ENCODE measurements at regions not wholly inside any gene's neighbourhood (a gene's known extent, or its start where the extent isn't known, plus 50 kb on each side); places are given as distances from the start of the nearest gene placed in this dataset.

DNA sequence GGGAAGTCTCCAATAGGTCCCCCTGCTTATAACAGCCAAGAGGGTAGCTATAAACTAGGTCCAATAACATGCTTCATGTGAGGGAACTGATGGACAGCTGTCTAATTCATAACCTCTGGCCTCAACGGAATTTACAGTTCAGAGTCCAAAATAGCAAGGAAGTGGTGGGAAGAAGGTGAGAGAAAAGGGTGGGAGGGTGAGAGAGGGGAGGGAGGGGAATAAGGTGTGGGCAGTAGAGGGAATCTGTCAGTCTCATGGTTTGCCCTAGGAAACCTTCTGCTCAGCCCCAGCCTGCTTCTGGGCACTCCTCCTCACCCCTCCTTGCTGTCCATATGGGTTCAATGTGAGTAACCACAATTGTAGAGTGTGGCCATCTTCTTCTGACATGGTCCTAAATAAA lies 133.4 kb upstream of the ADO start:
- CTCF ChIA-PET, result no interaction called here
- H3K79me2 ChIP-seq (ENCODE audit: insufficient read depth), result no peaks in the 10 kb centered on the region
- H3K4me3 ChIP-seq (ENCODE audit: low read depth in 2 of 2, low read length in 1 of 2), result no peak overlapping the region
- H3K27ac ChIP-seq (ENCODE audit: low read depth in 2 of 2, low read length in 1 of 2), result no peak overlapping the region
- no peaks in the 10 kb centered on the region for H4K20me1 ChIP-seq (ENCODE audit: insufficient read depth)
- no peaks in the 10 kb centered on the region for H3K4me1 ChIP-seq (ENCODE audit: control insufficient read depth in 1 of 2, insufficient read depth in 2 of 2, low read depth in 1 of 2, low read length in 1 of 2)
- 0% methylated on average over 1 of the region's 1 CpG for WGBS (ENCODE audit: low lambda C conversion rate)
- no peaks in the 10 kb centered on the region for H3K36me3 ChIP-seq (replicated peaks in 1 of 2; ENCODE audit: control insufficient read depth in 1 of 2, insufficient read depth in 2 of 2, low read length in 1 of 2)
- H3K9me2 ChIP-seq, result no peaks in the 10 kb centered on the region
- H2AFZ ChIP-seq (ENCODE audit: low read depth), result no peak overlapping the region
- POLR2A ChIA-PET, result no interaction called here
- no peak for DNase-seq
- H3K9me3 ChIP-seq, result no peaks in the 10 kb centered on the region
- TF ChIP-seq RCOR1 (IDR thresholded peaks at IDR 0.05; ENCODE audit: low read length), result no peak
- no peak for TF ChIP-seq EP300 (IDR thresholded peaks at IDR 0.05; ENCODE audit: borderline replicate concordance in 1 of 2, low read depth in 1 of 2, low read length in 1 of 2)
- no peak for TF ChIP-seq TAF1 (IDR thresholded peaks at IDR 0.05; ENCODE audit: borderline replicate concordance, low read depth, low read length)
- H3K9ac ChIP-seq, result no peak overlapping the region
- no peaks in the 10 kb centered on the region; the same call in 1 of the 2 replicates for H3K27me3 ChIP-seq (ENCODE audit: insufficient read depth)
- no peaks in the 10 kb centered on the region for H3F3A ChIP-seq (replicated peaks; ENCODE audit: insufficient read depth)
- H3K4me2 ChIP-seq, result no peak overlapping the region

DNA sequence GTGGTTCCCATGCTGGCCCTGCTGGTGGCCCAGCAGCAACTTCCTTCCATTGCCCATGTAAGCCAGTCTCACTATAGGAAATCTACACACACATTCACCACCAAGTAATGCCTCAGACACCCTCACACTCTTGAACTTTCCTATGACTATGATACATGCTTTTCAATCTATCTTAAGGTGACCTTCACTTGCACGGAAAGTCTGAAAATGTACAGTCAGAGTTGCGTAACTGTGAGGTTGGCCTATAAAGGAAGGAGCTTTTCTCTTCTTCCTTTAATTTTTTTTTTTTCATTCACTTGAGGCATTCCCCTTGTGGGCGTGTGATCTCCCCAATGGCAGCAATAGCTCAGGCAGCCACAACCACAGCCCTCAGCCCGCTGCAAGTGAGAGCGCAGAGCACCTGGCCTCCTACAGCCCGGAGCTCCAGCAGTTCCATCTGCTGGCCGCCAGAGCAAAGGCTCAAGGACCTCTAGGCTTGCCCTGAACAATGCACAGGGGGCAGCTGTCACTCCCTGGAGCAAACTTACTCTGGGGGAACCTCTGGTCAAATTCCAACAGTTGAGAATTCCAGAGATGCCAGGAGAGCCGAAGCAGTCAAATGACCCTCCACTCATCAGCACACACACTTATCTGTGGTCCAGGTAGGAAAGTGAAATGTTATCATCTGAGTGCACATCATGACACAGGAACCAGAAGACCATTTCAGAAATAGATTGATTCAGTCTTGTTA lies 123.1 kb upstream of the ADO start:
- no peaks in the 10 kb centered on the region for H3K27me3 ChIP-seq (ENCODE audit: insufficient read depth)
- no peaks in the 10 kb centered on the region for H3K9me3 ChIP-seq
- POLR2A ChIA-PET, result no interaction called here
- H3K9me2 ChIP-seq, result no peaks in the 10 kb centered on the region
- 35% methylated on average over 8 of the region's 8 CpGs for WGBS (ENCODE audit: low lambda C conversion rate)
- CTCF ChIA-PET, result no interaction called here
- TF ChIP-seq SMC3 (IDR thresholded peaks at IDR 0.05; ENCODE audit: low read depth, low read length), result no peak
- TF ChIP-seq ELF1 (IDR thresholded peaks at IDR 0.05), result no peak
- no peaks in the 10 kb centered on the region for H3K36me3 ChIP-seq (replicated peaks in 1 of 2; ENCODE audit: control insufficient read depth in 1 of 2, insufficient read depth in 2 of 2, low read length in 1 of 2)
- no peaks in the 10 kb centered on the region for H3F3A ChIP-seq (replicated peaks; ENCODE audit: insufficient read depth)
- H2AFZ ChIP-seq (ENCODE audit: low read depth), result no peak overlapping the region
- no peak overlapping the region for H3K27ac ChIP-seq (ENCODE audit: low read depth in 2 of 2, low read length in 1 of 2)
- no peak overlapping the region for H3K4me3 ChIP-seq (ENCODE audit: low read depth in 2 of 2, low read length in 1 of 2)
- no peaks in the 10 kb centered on the region for H3K79me2 ChIP-seq (ENCODE audit: insufficient read depth)
- H4K20me1 ChIP-seq (ENCODE audit: insufficient read depth), result no peaks in the 10 kb centered on the region
- H3K4me2 ChIP-seq, result no peak overlapping the region
- no peak for DNase-seq
- H3K4me1 ChIP-seq (ENCODE audit: control insufficient read depth in 1 of 2, insufficient read depth in 2 of 2, low read depth in 1 of 2, low read length in 1 of 2), result no peaks in the 10 kb centered on the region
- H3K9ac ChIP-seq, result no peak overlapping the region

GRCh38 chr10:62684911-62685310 lies 119.6 kb upstream of the ADO start:
- POLR2A ChIA-PET, result no interaction called here
- no peaks in the 10 kb centered on the region for H3K27me3 ChIP-seq (ENCODE audit: insufficient read depth)
- DNase-seq, result no peak
- no peak overlapping the region for H3K9ac ChIP-seq
- no peak overlapping the region for H3K4me3 ChIP-seq (ENCODE audit: low read depth in 2 of 2, low read length in 1 of 2)
- no peaks in the 10 kb centered on the region for H3K9me2 ChIP-seq
- H2AFZ ChIP-seq (ENCODE audit: low read depth), result no peak overlapping the region
- H4K20me1 ChIP-seq (ENCODE audit: insufficient read depth), result no peaks in the 10 kb centered on the region
- H3K4me2 ChIP-seq, result no peak overlapping the region
- H3K9me3 ChIP-seq, result no peaks in the 10 kb centered on the region
- H3K36me3 ChIP-seq (replicated peaks in 1 of 2; ENCODE audit: control insufficient read depth in 1 of 2, insufficient read depth in 2 of 2, low read length in 1 of 2), result no peaks in the 10 kb centered on the region
- H3K4me1 ChIP-seq (ENCODE audit: control insufficient read depth in 1 of 2, insufficient read depth in 2 of 2, low read depth in 1 of 2, low read length in 1 of 2), result no peaks in the 10 kb centered on the region
- no peak overlapping the region for H3K27ac ChIP-seq (ENCODE audit: low read depth in 2 of 2, low read length in 1 of 2)
- 17% methylated on average over 5 of the region's 5 CpGs for WGBS (ENCODE audit: low lambda C conversion rate)
- CTCF ChIA-PET, result no interaction called here
- H3F3A ChIP-seq (replicated peaks; ENCODE audit: insufficient read depth), result no peaks in the 10 kb centered on the region
- H3K79me2 ChIP-seq (ENCODE audit: insufficient read depth), result no peaks in the 10 kb centered on the region
- TF ChIP-seq, protein P1, sequence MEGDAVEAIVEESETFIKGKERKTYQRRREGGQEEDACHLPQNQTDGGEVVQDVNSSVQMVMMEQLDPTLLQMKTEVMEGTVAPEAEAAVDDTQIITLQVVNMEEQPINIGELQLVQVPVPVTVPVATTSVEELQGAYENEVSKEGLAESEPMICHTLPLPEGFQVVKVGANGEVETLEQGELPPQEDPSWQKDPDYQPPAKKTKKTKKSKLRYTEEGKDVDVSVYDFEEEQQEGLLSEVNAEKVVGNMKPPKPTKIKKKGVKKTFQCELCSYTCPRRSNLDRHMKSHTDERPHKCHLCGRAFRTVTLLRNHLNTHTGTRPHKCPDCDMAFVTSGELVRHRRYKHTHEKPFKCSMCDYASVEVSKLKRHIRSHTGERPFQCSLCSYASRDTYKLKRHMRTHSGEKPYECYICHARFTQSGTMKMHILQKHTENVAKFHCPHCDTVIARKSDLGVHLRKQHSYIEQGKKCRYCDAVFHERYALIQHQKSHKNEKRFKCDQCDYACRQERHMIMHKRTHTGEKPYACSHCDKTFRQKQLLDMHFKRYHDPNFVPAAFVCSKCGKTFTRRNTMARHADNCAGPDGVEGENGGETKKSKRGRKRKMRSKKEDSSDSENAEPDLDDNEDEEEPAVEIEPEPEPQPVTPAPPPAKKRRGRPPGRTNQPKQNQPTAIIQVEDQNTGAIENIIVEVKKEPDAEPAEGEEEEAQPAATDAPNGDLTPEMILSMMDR (IDR thresholded peaks at IDR 0.05), result no peak
- no peak for TF ChIP-seq RAD21 (IDR thresholded peaks at IDR 0.05; ENCODE audit: low read length)

All from SK-N-SH (cell line).